ENCODE measurements at regions not wholly inside any gene's neighbourhood (a gene's known extent, or its start where the extent isn't known, plus 50 kb on each side); places are given as distances from the start of the nearest gene placed in this dataset.

GRCh38 chr15:93645594-93645993, 556.6 kb upstream of the RGMA start:
- no peak for TF ChIP-seq GATA3 (IDR thresholded peaks at IDR 0.05; ENCODE audit: low read depth, low read length)
- TF ChIP-seq GATA2 (IDR thresholded peaks at IDR 0.05; ENCODE audit: low read depth, low read length) = no peak

GRCh38 chr15:93644595-93644994, 555.6 kb upstream of the RGMA start:
- TF ChIP-seq GATA3 (IDR thresholded peaks at IDR 0.05; ENCODE audit: low read depth, low read length) (no peak), GATA2 (IDR thresholded peaks at IDR 0.05; ENCODE audit: low read depth, low read length) (no peak)

GRCh38 chr15:93640411-93640962, 551.5 kb upstream of the RGMA start:
- TF ChIP-seq GATA3 (IDR thresholded peaks at IDR 0.05; ENCODE audit: low read depth, low read length) (no peak), GATA2 (IDR thresholded peaks at IDR 0.05; ENCODE audit: low read depth, low read length) (no peak)

- TF ChIP-seq GATA2 (IDR thresholded peaks at IDR 0.05; ENCODE audit: low read depth, low read length) (no peak), GATA3 (IDR thresholded peaks at IDR 0.05; ENCODE audit: low read depth, low read length) (no peak)
Observed at GRCh38 chr15:93631958-93632618, 543.1 kb upstream of the RGMA start.

GRCh38 chr15:93619597-93619996, 530.6 kb upstream of the RGMA start:
- no peak for TF ChIP-seq GATA2 (IDR thresholded peaks at IDR 0.05; ENCODE audit: low read depth, low read length)
- TF ChIP-seq GATA3 (IDR thresholded peaks at IDR 0.05; ENCODE audit: low read depth, low read length) = no peak

- TF ChIP-seq GATA2 (IDR thresholded peaks at IDR 0.05; ENCODE audit: low read depth, low read length) = no peak
- no peak for TF ChIP-seq GATA3 (IDR thresholded peaks at IDR 0.05; ENCODE audit: low read depth, low read length)
Observed at GRCh38 chr15:93617443-93617842, 528.4 kb upstream of the RGMA start.

GRCh38 chr15:93614386-93615104, 525.5 kb upstream of the RGMA start:
- TF ChIP-seq GATA3 (IDR thresholded peaks at IDR 0.05; ENCODE audit: low read depth, low read length) (no peak), GATA2 (IDR thresholded peaks at IDR 0.05; ENCODE audit: low read depth, low read length) (no peak)

- TF ChIP-seq GATA3 (IDR thresholded peaks at IDR 0.05; ENCODE audit: low read depth, low read length) (no peak), GATA2 (IDR thresholded peaks at IDR 0.05; ENCODE audit: low read depth, low read length) (no peak)
Observed at GRCh38 chr15:93613386-93613785, 524.4 kb upstream of the RGMA start.

GRCh38 chr15:93612953-93613352, 523.9 kb upstream of the RGMA start:
- TF ChIP-seq GATA3 (IDR thresholded peaks at IDR 0.05; ENCODE audit: low read depth, low read length) (no peak), GATA2 (IDR thresholded peaks at IDR 0.05; ENCODE audit: low read depth, low read length) (no peak)

- no peak for TF ChIP-seq GATA3 (IDR thresholded peaks at IDR 0.05; ENCODE audit: low read depth, low read length)
- no peak for TF ChIP-seq GATA2 (IDR thresholded peaks at IDR 0.05; ENCODE audit: low read depth, low read length)
Observed at GRCh38 chr15:93610944-93611343, 521.9 kb upstream of the RGMA start.

- TF ChIP-seq GATA2 (IDR thresholded peaks at IDR 0.05; ENCODE audit: low read depth, low read length) (no peak), GATA3 (IDR thresholded peaks at IDR 0.05; ENCODE audit: low read depth, low read length) (no peak)
Observed at GRCh38 chr15:93608643-93609148, 519.7 kb upstream of the RGMA start.

- peak; percentile 54 for TF ChIP-seq GATA3 (IDR thresholded peaks at IDR 0.05; ENCODE audit: low read depth, low read length)
- TF ChIP-seq GATA2 (IDR thresholded peaks at IDR 0.05; ENCODE audit: low read depth, low read length) = peak; percentile 73
Observed at GRCh38 chr15:93603550-93603949, 514.5 kb upstream of the RGMA start.

- TF ChIP-seq GATA3 (IDR thresholded peaks at IDR 0.05; ENCODE audit: low read depth, low read length) = 0 out of 2 replicates have a peak, but pooled peaks have one; percentile 19
- TF ChIP-seq GATA2 (IDR thresholded peaks at IDR 0.05; ENCODE audit: low read depth, low read length) = peak; percentile 59; the same call in 1 of the 2 replicates
Observed at GRCh38 chr15:93587059-93587521, 498.1 kb upstream of the RGMA start.

GRCh38 chr15:93585012-93585411, 496.0 kb upstream of the RGMA start:
- no peak for TF ChIP-seq GATA3 (IDR thresholded peaks at IDR 0.05; ENCODE audit: low read depth, low read length)
- no peak for TF ChIP-seq GATA2 (IDR thresholded peaks at IDR 0.05; ENCODE audit: low read depth, low read length)

All from SH-SY5Y (cell line).